ENCODE measurements at regions not wholly inside any gene's neighbourhood (a gene's known extent, or its start where the extent isn't known, plus 50 kb on each side); places are given as distances from the start of the nearest gene placed in this dataset.

DNA sequence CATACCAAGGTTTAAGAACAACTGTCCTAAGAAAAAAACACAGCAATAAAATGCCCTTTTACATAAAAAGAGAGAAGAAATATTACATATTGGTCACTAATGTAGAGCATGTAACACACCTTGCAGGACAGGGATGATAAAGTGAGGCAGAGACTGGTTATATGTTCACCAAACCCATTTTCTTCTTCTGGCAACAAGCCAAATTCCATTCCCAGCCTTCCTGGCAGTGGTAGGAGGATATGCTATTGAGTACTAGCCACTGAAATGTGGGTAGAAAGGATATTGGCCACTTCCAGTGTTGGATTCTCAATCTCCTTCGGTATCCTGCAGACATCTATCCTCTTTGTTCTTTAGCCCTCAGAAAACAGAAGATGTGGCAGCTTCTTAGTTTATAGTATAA lies 105.2 kb upstream of the SHISA6 start:
- TF ChIP-seq, protein P1, sequence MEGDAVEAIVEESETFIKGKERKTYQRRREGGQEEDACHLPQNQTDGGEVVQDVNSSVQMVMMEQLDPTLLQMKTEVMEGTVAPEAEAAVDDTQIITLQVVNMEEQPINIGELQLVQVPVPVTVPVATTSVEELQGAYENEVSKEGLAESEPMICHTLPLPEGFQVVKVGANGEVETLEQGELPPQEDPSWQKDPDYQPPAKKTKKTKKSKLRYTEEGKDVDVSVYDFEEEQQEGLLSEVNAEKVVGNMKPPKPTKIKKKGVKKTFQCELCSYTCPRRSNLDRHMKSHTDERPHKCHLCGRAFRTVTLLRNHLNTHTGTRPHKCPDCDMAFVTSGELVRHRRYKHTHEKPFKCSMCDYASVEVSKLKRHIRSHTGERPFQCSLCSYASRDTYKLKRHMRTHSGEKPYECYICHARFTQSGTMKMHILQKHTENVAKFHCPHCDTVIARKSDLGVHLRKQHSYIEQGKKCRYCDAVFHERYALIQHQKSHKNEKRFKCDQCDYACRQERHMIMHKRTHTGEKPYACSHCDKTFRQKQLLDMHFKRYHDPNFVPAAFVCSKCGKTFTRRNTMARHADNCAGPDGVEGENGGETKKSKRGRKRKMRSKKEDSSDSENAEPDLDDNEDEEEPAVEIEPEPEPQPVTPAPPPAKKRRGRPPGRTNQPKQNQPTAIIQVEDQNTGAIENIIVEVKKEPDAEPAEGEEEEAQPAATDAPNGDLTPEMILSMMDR (IDR thresholded peaks at IDR 0.05; ENCODE audit: insufficient read depth, low read length, severe bottlenecking): no peak
- no peak for FAIRE-seq
- no peak for DNase-seq (ENCODE audit: low read depth)
- H3K27me3 ChIP-seq (ENCODE audit: control insufficient read depth, insufficient read depth, low read length): no peaks in the 10 kb centered on the region
- H3K4me3 ChIP-seq (ENCODE audit: low read depth, low read length): no peak overlapping the region
- no peaks in the 10 kb centered on the region for H3K36me3 ChIP-seq (ENCODE audit: control insufficient read depth, insufficient read depth, low read length)

DNA sequence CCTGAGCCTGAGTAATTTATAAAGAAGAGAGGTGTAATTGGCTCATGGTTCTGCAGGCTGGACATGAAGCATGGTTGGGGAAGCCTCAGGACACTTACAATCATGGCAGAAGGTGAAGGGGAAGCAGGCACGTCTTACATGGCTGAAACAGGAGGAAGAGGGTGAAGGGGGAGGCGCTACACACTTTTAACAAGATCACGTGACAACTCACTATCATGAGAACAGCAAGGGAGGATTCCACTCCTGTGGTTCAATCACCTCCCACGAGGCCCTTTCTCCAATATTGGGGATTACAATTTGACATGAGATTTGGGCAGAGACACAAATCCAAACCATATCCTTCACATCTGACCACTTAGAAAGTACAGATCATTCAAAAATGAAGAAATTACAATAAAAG lies 110.6 kb upstream of the SHISA6 start:
- TF ChIP-seq, protein P1 (IDR thresholded peaks at IDR 0.05; ENCODE audit: insufficient read depth, low read length, severe bottlenecking): no peak
- Histone ChIP-seq H3K36me3 (ENCODE audit: control insufficient read depth, insufficient read depth, low read length) (no peaks in the 10 kb centered on the region), H3K27me3 (ENCODE audit: control insufficient read depth, insufficient read depth, low read length) (no peaks in the 10 kb centered on the region), H3K4me3 (ENCODE audit: low read depth, low read length) (no peak overlapping the region)
- DNase-seq (ENCODE audit: low read depth) (no peak), FAIRE-seq (no peak)

DNA sequence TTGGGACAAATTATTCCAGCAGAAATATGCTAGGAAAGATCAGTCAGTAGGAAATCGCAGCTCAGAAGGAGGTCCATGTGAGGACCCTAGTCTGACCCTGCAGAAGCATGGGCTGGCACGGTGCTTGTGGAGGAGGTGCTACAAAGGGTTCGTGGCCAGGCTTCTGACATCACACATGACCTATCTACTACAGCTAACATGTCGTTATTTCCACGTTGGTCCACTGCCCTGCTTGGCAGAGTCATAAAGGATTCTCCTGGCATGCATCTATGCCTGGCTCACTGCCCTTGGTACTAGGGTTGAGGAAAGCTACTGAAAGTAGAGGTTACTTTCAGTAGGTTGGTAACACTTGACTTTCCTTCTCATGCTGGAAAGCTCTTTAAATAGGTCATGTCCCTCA lies 118.1 kb upstream of the SHISA6 start:
- FAIRE-seq (no peak), DNase-seq (ENCODE audit: low read depth) (no peak)
- no peak overlapping the region for H3K4me3 ChIP-seq (ENCODE audit: low read depth, low read length)
- no peaks in the 10 kb centered on the region for H3K27me3 ChIP-seq (ENCODE audit: control insufficient read depth, insufficient read depth, low read length)
- no peaks in the 10 kb centered on the region for H3K36me3 ChIP-seq (ENCODE audit: control insufficient read depth, insufficient read depth, low read length)
- TF ChIP-seq, protein P1 (IDR thresholded peaks at IDR 0.05; ENCODE audit: insufficient read depth, low read length, severe bottlenecking): no peak

DNA sequence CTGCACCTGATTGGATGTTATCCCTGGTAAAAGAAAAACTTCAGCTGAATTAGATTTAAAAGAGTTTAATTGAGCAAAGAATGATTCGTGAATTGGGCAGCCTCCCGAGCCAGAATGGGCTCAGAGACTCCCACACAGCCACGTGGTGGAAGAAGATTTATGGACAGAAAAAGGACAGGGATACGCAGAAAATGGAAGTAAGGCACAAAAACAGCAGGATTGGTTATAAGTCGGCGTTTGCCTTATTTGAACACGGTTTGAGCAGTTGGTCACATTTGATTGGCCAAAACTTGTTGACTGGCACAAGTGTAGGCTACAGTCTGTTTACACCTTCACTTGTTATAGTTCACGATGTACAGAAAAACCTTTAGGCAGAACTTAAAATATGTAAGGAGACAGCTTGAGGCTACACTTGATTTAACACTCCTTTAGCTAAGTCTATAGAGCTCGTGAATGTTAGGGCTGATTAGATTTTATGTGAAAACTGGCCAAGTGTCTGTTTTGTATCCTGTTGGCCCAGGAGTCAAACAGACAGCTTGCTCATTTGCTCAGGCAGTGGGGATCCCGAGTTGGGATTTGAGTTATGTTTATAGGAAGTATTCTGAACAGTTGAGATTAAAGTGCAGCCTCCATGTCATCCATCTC lies 119.5 kb upstream of the SHISA6 start:
- no peaks in the 10 kb centered on the region for H3K27me3 ChIP-seq (ENCODE audit: control insufficient read depth, insufficient read depth, low read length)
- H3K36me3 ChIP-seq (ENCODE audit: control insufficient read depth, insufficient read depth, low read length): no peaks in the 10 kb centered on the region
- no peak overlapping the region for H3K4me3 ChIP-seq (ENCODE audit: low read depth, low read length)
- FAIRE-seq (no peak), DNase-seq (ENCODE audit: low read depth) (no peak)
- TF ChIP-seq, protein P1 (IDR thresholded peaks at IDR 0.05; ENCODE audit: insufficient read depth, low read length, severe bottlenecking): no peak

DNA sequence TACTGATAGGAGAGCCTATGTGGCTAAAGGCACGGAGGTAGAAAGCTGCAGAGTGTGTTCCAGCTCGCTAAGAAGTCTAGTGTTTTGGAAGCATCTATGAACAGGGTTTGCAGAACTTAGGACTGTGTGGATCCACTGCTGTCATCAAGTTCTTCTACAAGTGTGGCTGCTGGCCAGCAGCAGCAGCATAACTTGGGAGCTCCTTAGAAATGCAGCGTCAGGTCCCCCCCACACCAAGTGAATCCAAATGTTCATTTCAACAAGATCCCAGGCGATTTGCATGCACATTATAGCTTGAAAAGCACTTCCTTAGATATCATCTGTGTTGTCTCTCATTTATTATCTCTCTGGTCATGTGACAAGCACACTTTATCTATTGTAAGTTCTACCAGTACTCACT lies 131.9 kb upstream of the SHISA6 start:
- no peaks in the 10 kb centered on the region for H3K36me3 ChIP-seq (ENCODE audit: control insufficient read depth, insufficient read depth, low read length)
- H3K27me3 ChIP-seq (ENCODE audit: control insufficient read depth, insufficient read depth, low read length): no peaks in the 10 kb centered on the region
- no peak overlapping the region for H3K4me3 ChIP-seq (ENCODE audit: low read depth, low read length)
- FAIRE-seq (no peak), DNase-seq (ENCODE audit: low read depth) (no peak)
- TF ChIP-seq, protein P1 (IDR thresholded peaks at IDR 0.05; ENCODE audit: insufficient read depth, low read length, severe bottlenecking): no peak

DNA sequence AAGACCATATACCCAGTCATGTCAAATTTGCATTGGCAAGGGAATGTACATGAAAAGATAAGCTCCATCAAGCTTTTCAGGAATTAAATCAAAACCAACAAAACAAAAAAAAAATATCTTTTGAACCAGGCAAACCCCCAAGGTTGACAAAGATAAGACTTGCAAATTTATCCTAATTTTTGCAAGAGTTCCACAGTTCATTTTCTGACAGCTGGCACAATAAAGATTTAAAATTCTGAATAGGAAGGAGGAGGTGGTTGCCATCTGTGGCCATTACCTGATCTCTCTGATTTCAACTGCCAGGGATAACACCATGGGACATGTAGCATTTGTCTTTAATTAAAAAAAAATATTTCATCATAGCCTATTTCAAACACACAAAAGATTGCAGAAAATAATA lies 135.9 kb upstream of the SHISA6 start:
- Histone ChIP-seq H3K27me3 (ENCODE audit: control insufficient read depth, insufficient read depth, low read length) (no peaks in the 10 kb centered on the region), H3K4me3 (ENCODE audit: low read depth, low read length) (no peak overlapping the region), H3K36me3 (ENCODE audit: control insufficient read depth, insufficient read depth, low read length) (no peaks in the 10 kb centered on the region)
- FAIRE-seq (no peak), DNase-seq (ENCODE audit: low read depth) (no peak)
- TF ChIP-seq, protein P1 (IDR thresholded peaks at IDR 0.05; ENCODE audit: insufficient read depth, low read length, severe bottlenecking): no peak
